HepG2 (cell line): ENCODE measurements at regions not wholly inside any gene's neighbourhood (a gene's known extent, or its start where the extent isn't known, plus 50 kb on each side); places are given as distances from the start of the nearest gene placed in this dataset.

Source experiments
- CBX2 ChIP-seq, 2 experiments: fragments of 200-600 bp in 1 of 2; sonication (generic); formaldehyde crosslinking in 1 of 2; IDR thresholded peaks; 2 replicates each; pipeline versions ENCODE4 v1.7.0 to v1.8.1; 2018 to 2022; ENCODE audit warnings: low read depth in 2 of 2, low read length in 1 of 2, mild to moderate bottlenecking in 1 of 2, missing genetic modification reagents in 1 of 2
- CENPBD1 ChIP-seq: sonication (generic); formaldehyde crosslinking; IDR thresholded peaks from 2 replicates; pipeline ENCODE4 v1.8.0; 2022; ENCODE audit warnings: missing genetic modification reagents, low read depth, mild to moderate bottlenecking, borderline replicate concordance
- CENPT ChIP-seq: sonication (generic); formaldehyde crosslinking; IDR thresholded peaks from 2 replicates; pipeline ENCODE4 v1.8.0; 2022; ENCODE audit warnings: low read depth, mild to moderate bottlenecking, moderate library complexity, missing genetic modification reagents
- DNMT3B ChIP-seq: conservative IDR thresholded peaks from 2 replicates; pipeline ENCODE4 v1.6.1; 2016; ENCODE audit warnings: missing biosample characterization, control low read depth
- DRAP1 ChIP-seq: IDR thresholded peaks from 2 replicates; pipeline ENCODE4 v1.6.1; 2016; ENCODE audit warnings: missing genetic modification reagents, missing compliant biosample characterization
- EHMT2 ChIP-seq: fragments of 200-600 bp; sonication (generic); IDR thresholded peaks from 2 replicates; pipeline ENCODE4 v1.7.0; 2017; ENCODE audit warnings: antibody characterized with exemption, low read depth, low read length, borderline replicate concordance
- ELF1 ChIP-seq: sonication (generic); formaldehyde crosslinking; IDR thresholded peaks from 2 replicates; pipeline ENCODE4 v1.4.0; 2020; ENCODE audit warnings: missing genetic modification reagents
- FOXA1 ChIP-seq, 2 experiments: fragments of 450-650 bp in 1 of 2; sonication (generic) in 1 of 2; formaldehyde crosslinking in 1 of 2; IDR thresholded peaks; 2 replicates each; pipeline versions ENCODE4 v1.4.0 to v1.6.1; 2016 to 2020; ENCODE audit warnings: missing genetic modification reagents in 1 of 2
- FOXO1 ChIP-seq: sonication (generic); formaldehyde crosslinking; IDR thresholded peaks from 2 replicates; pipeline ENCODE4 v1.4.0; 2020; ENCODE audit warnings: missing genetic modification reagents
- HIVEP1 ChIP-seq: sonication (generic); formaldehyde crosslinking; IDR thresholded peaks from 2 replicates; pipeline ENCODE4 v1.4.0; 2020; ENCODE audit warnings: mild to moderate bottlenecking, missing genetic modification reagents
- HMG20A ChIP-seq: IDR thresholded peaks from 2 replicates; pipeline ENCODE4 v1.6.1; 2016; ENCODE audit warnings: borderline replicate concordance
- NFIB ChIP-seq: sonication (generic); formaldehyde crosslinking; IDR thresholded peaks from 2 replicates; pipeline ENCODE4 v1.9.0; 2021; ENCODE audit warnings: missing genetic modification reagents, mild to moderate bottlenecking, borderline replicate concordance
- NFKB2 ChIP-seq: sonication (generic); formaldehyde crosslinking; IDR thresholded peaks from 2 replicates; pipeline ENCODE4 v1.4.0; 2020; ENCODE audit warnings: missing genetic modification reagents, borderline replicate concordance
- PAF1 ChIP-seq: IDR thresholded peaks from 2 replicates; pipeline ENCODE4 v1.6.1; 2016; ENCODE audit warnings: missing genetic modification reagents, missing compliant biosample characterization
- PCBP2 ChIP-seq: fragments of 200-400 bp; formaldehyde crosslinking; optimal IDR thresholded peaks from 2 replicates; pipeline ENCODE3; 2018; ENCODE audit warnings: low read length, low read depth; ENCODE audit not compliant: poor library complexity, severe bottlenecking
- POLR2G ChIP-seq: fragments of 200-400 bp; formaldehyde crosslinking; IDR thresholded peaks from 2 replicates; pipeline ENCODE4 v1.6.1; 2018; ENCODE audit warnings: mild to moderate bottlenecking, low read depth, low read length, moderate library complexity
- RARA ChIP-seq: IDR thresholded peaks from 2 replicates; pipeline ENCODE4 v1.6.1; 2016; ENCODE audit warnings: missing genetic modification reagents, missing compliant biosample characterization
- SIX1 ChIP-seq: sonication (generic); formaldehyde crosslinking; IDR thresholded peaks from 2 replicates; pipeline ENCODE4 v1.4.0; 2020; ENCODE audit warnings: missing genetic modification reagents, borderline replicate concordance
- THAP11 ChIP-seq: IDR thresholded peaks from 2 replicates; pipeline ENCODE4 v1.6.1; 2016; ENCODE audit warnings: missing biosample characterization, missing genetic modification reagents
- YEATS2 ChIP-seq: sonication (generic); formaldehyde crosslinking; IDR thresholded peaks from 2 replicates; pipeline ENCODE4 v1.4.0; 2020; ENCODE audit warnings: missing genetic modification reagents, borderline replicate concordance
- ZBTB38 ChIP-seq: sonication (generic); formaldehyde crosslinking; IDR thresholded peaks from 2 replicates; pipeline ENCODE4 v1.5.1; 2020; ENCODE audit warnings: mild to moderate bottlenecking, missing genetic modification reagents
- ZKSCAN5 ChIP-seq: sonication (generic); formaldehyde crosslinking; IDR thresholded peaks from 2 replicates; pipeline ENCODE4 v1.5.1; 2020; ENCODE audit warnings: mild to moderate bottlenecking, missing genetic modification reagents
- ZNF124 ChIP-seq: sonication (generic); formaldehyde crosslinking; IDR thresholded peaks from 2 replicates; pipeline ENCODE4 v1.4.0; 2020; ENCODE audit warnings: missing genetic modification reagents
- ZNF558 ChIP-seq: sonication (generic); formaldehyde crosslinking; IDR thresholded peaks from 2 replicates; pipeline ENCODE4 v1.9.0; 2022; ENCODE audit warnings: mild to moderate bottlenecking, missing genetic modification reagents, borderline replicate concordance
- ZNF574 ChIP-seq: sonication (generic); formaldehyde crosslinking; IDR thresholded peaks from 2 replicates; pipeline ENCODE4 v1.4.0; 2020; ENCODE audit warnings: missing genetic modification reagents
- ZNF746 ChIP-seq: sonication (generic); formaldehyde crosslinking; IDR thresholded peaks from 2 replicates; pipeline ENCODE4 v1.8.0; 2022; ENCODE audit warnings: mild to moderate bottlenecking, missing genetic modification reagents

GRCh38 chr2:144332356-144333142, 187.4 kb downstream of the ZEB2 start (continued):
- peak; percentile 54; the same call in 1 of the 2 replicates for TF ChIP-seq ZNF574 (CRISPR knock-in tag)
- TF ChIP-seq PCBP2, result no peak
- 0 out of 2 replicates have a peak, but pooled peaks have one; percentile 27 for TF ChIP-seq ZNF124 (CRISPR knock-in tag)
- TF ChIP-seq DRAP1 (CRISPR knock-in tag), result no peak
- TF ChIP-seq RARA (CRISPR knock-in tag), result no peak
- no peak for TF ChIP-seq FOXA1 (IDR thresholded peaks at IDR 0.05)
- TF ChIP-seq FOXA1 (CRISPR knock-in tag; IDR thresholded peaks at IDR 0.05), result no peak
- TF ChIP-seq ZNF746 (CRISPR knock-in tag), result peak; percentile 65; the same call in 1 of the 2 replicates
- no peak for TF ChIP-seq EHMT2
- no peak for TF ChIP-seq DNMT3B (CRISPR knock-in tag)
- 0 out of 2 replicates have a peak, but pooled peaks have one; percentile 11 for TF ChIP-seq FOXO1 (CRISPR knock-in tag)
- peak; percentile 62; the same call in 1 of the 2 replicates for TF ChIP-seq HIVEP1 (CRISPR knock-in tag)
- TF ChIP-seq NFIB (CRISPR knock-in tag), result no peak
- no peak for TF ChIP-seq ELF1
- TF ChIP-seq THAP11, result no peak
- no peak for TF ChIP-seq HMG20A (CRISPR knock-in tag)
- TF ChIP-seq PAF1 (CRISPR knock-in tag), result no peak
- TF ChIP-seq ZKSCAN5, result no peak
- TF ChIP-seq CENPBD1 (CRISPR knock-in tag), result no peak; the same call in 1 of the 2 replicates
- TF ChIP-seq YEATS2 (CRISPR knock-in tag), result no peak
- no peak for TF ChIP-seq SIX1 (CRISPR knock-in tag)
- TF ChIP-seq ZNF558 (CRISPR knock-in tag), result peak; percentile 73; the same call in 1 of the 2 replicates
- TF ChIP-seq CENPT (CRISPR knock-in tag), result no peak
- TF ChIP-seq POLR2G, result peak; percentile 45
- peak; percentile 86; the same call in 1 of the 2 replicates for TF ChIP-seq NFKB2 (CRISPR knock-in tag)
- peak; percentile 80 for TF ChIP-seq ZBTB38 (CRISPR knock-in tag)
- no peak for TF ChIP-seq CBX2 (IDR thresholded peaks at IDR 0.05; ENCODE audit: low read depth, low read length)
- peak; percentile 88; the same call in 1 of the 2 replicates for TF ChIP-seq CBX2 (CRISPR knock-in tag; IDR thresholded peaks at IDR 0.05; ENCODE audit: low read depth)
